22Rv1 (cell line): ENCODE measurements at regions not wholly inside any gene's neighbourhood (a gene's known extent, or its start where the extent isn't known, plus 50 kb on each side); places are given as distances from the start of the nearest gene placed in this dataset.

Experiments used
- ZFX ChIP-seq: fragments of 450-650 bp; IDR thresholded peaks from 2 replicates; pipeline ENCODE4 v1.6.1; 2017; ENCODE audit warnings: antibody characterized with exemption, borderline replicate concordance
- TF ChIP-seq, protein P1 (sequence below): fragments of 450-650 bp; IDR thresholded peaks from 2 replicates; pipeline ENCODE4 v1.5.1; 2017; ENCODE audit warnings: mild to moderate bottlenecking

DNA sequence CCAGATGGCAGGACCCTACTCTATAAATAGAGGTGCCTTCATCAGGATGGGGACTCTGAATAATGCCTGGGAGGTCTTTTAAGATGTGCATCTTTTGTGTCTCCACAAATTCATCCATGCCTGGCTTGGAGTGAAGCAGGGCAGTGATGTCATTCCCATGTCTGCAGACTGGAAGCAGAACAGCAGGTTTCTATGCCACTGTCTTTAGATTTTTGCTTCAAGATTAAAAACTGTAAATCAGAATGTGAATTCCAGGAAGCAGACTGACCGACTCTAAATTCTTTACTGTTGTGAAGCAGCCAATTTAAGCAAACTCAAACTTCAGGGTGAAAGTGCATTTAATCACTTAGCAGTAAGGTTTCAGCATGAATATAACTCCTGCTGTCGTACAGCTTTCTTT lies 159.3 kb downstream of the SCG2 start:
- TF ChIP-seq, protein P1, sequence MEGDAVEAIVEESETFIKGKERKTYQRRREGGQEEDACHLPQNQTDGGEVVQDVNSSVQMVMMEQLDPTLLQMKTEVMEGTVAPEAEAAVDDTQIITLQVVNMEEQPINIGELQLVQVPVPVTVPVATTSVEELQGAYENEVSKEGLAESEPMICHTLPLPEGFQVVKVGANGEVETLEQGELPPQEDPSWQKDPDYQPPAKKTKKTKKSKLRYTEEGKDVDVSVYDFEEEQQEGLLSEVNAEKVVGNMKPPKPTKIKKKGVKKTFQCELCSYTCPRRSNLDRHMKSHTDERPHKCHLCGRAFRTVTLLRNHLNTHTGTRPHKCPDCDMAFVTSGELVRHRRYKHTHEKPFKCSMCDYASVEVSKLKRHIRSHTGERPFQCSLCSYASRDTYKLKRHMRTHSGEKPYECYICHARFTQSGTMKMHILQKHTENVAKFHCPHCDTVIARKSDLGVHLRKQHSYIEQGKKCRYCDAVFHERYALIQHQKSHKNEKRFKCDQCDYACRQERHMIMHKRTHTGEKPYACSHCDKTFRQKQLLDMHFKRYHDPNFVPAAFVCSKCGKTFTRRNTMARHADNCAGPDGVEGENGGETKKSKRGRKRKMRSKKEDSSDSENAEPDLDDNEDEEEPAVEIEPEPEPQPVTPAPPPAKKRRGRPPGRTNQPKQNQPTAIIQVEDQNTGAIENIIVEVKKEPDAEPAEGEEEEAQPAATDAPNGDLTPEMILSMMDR = no peak
- no peak for TF ChIP-seq ZFX
